Astrocyte (in vitro differentiated cells and primary cell): ENCODE measurements at regions not wholly inside any gene's neighbourhood (a gene's known extent, or its start where the extent isn't known, plus 50 kb on each side); places are given as distances from the start of the nearest gene placed in this dataset.

ENCODE experiments used
- CTCF ChIP-seq: IDR thresholded peaks from 2 replicates; pipeline ENCODE4 v1.5.1; 2011; ENCODE audit warnings: low read depth, mild to moderate bottlenecking, inconsistent platforms, low read length, moderate library complexity; ENCODE audit not compliant: insufficient read depth
- EZH2 ChIP-seq: IDR thresholded peaks from 2 replicates; pipeline ENCODE4 v1.6.1; 2012; ENCODE audit warnings: mild to moderate bottlenecking, low read length, inconsistent platforms; ENCODE audit not compliant: insufficient read depth

GRCh38 chr17:73729101-73729500 is 84.9 kb upstream of the SDK2 start:
- TF ChIP-seq CTCF (no peak), EZH2 (no peak)
